ENCODE measurements at regions not wholly inside any gene's neighbourhood (a gene's known extent, or its start where the extent isn't known, plus 50 kb on each side); places are given as distances from the start of the nearest gene placed in this dataset.

DNA sequence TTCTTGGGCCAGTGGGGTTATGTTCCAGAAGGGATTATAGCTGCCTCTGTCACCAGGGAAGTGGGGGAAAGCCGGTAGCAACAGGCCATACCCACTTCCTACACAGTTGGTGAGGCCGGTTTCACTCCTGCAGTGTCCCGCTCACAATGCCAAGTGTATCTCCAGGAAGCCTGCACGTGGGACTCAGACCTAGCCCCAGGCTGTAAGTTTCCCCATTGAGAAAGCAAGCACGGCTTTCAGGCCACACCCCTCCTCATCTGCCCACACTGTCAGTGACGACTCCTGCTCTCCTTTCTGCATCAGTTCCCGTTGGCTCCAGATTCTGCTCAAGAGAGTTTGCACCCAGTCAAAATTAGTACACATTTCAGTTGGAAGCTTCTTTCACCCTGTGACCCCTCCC is 51.6 kb upstream of the CPOX start:
- TF ChIP-seq, protein P1, sequence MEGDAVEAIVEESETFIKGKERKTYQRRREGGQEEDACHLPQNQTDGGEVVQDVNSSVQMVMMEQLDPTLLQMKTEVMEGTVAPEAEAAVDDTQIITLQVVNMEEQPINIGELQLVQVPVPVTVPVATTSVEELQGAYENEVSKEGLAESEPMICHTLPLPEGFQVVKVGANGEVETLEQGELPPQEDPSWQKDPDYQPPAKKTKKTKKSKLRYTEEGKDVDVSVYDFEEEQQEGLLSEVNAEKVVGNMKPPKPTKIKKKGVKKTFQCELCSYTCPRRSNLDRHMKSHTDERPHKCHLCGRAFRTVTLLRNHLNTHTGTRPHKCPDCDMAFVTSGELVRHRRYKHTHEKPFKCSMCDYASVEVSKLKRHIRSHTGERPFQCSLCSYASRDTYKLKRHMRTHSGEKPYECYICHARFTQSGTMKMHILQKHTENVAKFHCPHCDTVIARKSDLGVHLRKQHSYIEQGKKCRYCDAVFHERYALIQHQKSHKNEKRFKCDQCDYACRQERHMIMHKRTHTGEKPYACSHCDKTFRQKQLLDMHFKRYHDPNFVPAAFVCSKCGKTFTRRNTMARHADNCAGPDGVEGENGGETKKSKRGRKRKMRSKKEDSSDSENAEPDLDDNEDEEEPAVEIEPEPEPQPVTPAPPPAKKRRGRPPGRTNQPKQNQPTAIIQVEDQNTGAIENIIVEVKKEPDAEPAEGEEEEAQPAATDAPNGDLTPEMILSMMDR (IDR thresholded peaks at IDR 0.05) = no peak
- TF ChIP-seq POLR2A (IDR thresholded peaks at IDR 0.05) = no peak

Data from adrenal gland (tissue), 5 donors.